ENCODE measurements at regions not wholly inside any gene's neighbourhood (a gene's known extent, or its start where the extent isn't known, plus 50 kb on each side); places are given as distances from the start of the nearest gene placed in this dataset.

DNA sequence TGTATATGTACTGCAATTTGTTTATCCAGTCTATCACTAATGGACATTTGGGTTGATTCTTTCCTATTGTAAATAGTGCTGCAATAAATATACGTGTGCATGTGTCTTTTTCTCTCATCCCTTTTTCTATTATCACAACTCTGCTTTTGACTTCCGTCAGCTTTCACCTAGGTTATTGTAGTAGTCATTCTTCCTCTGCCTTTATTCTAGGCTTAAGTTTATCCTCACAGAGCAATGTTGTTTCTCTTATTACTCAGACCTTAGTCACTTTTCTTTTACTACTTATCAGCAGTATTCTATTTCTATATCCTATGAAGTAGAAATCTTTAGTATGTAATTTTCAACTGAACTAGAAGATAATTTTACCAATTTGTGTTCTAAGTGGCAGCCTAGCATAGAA is 175.3 kb upstream of the SEMA3E start:
- Histone ChIP-seq H2BK120ac (replicated peaks; ENCODE audit: low read depth, low read length) (no peak overlapping the region), H2AK5ac (ENCODE audit: low read depth, low read length) (no peak overlapping the region), H3K56ac (replicated peaks; ENCODE audit: insufficient read length, low read depth, low read length) (no peak overlapping the region), H4K5ac (ENCODE audit: insufficient read length, low read depth, low read length) (no peak overlapping the region), H4K20me1 (replicated peaks in 1 of 2; ENCODE audit: control insufficient read depth in 1 of 2, insufficient read depth in 2 of 2, low read length in 2 of 2) (no peaks in the 10 kb centered on the region), H3K18ac (ENCODE audit: extremely low read depth, low read length) (no peak overlapping the region), H3K27me3 (replicated peaks in 1 of 4; ENCODE audit: control insufficient read depth in 3 of 4, extremely low read depth in 1 of 4, insufficient read depth in 3 of 4, low read length in 3 of 4) (no peaks in the 10 kb centered on the region), H3K4me2 (ENCODE audit: insufficient read depth in 1 of 2, low read depth in 2 of 2, low read length in 2 of 2) (no peak overlapping the region), H4K8ac (ENCODE audit: extremely low read depth, insufficient read depth, low read length) (no peak overlapping the region), H2BK20ac (ENCODE audit: low read length) (no peak overlapping the region), H2BK5ac (ENCODE audit: low read depth, low read length) (no peak overlapping the region), H4K91ac (replicated peaks; ENCODE audit: insufficient read length, low read length) (no peak overlapping the region), H3K9me3 (ENCODE audit: insufficient read depth in 2 of 2, low read depth in 1 of 2, low read length in 1 of 2) (no peaks in the 10 kb centered on the region), H3K79me2 (ENCODE audit: control insufficient read depth in 1 of 2, insufficient read depth in 2 of 2, low read length in 2 of 2) (no peaks in the 10 kb centered on the region), H3K23me2 (ENCODE audit: low read depth, low read length) (no peaks in the 10 kb centered on the region), H3K79me1 (ENCODE audit: low read depth, low read length) (no peaks in the 10 kb centered on the region), H3K9ac (replicated peaks in 1 of 4; ENCODE audit: extremely low read depth in 1 of 4, low read depth in 3 of 4, low read length in 3 of 4) (no peak overlapping the region), H3K4me1 (replicated peaks in 1 of 4; ENCODE audit: control insufficient read depth in 3 of 4, insufficient read depth in 4 of 4, low read length in 3 of 4) (no peaks in the 10 kb centered on the region), H2BK15ac (ENCODE audit: low read length) (no peak overlapping the region), H3K14ac (ENCODE audit: insufficient read length) (no peak overlapping the region), H3K4me3 (ENCODE audit: extremely low read depth in 1 of 4, insufficient read depth in 2 of 4, low read depth in 3 of 4, low read length in 4 of 4) (no peak overlapping the region), H2BK12ac (ENCODE audit: low read depth, low read length) (no peak overlapping the region), H2AFZ (ENCODE audit: low read length) (no peak overlapping the region), H3K27ac (ENCODE audit: low read depth, low read length) (no peak overlapping the region), H3K23ac (ENCODE audit: insufficient read length) (no peak overlapping the region), H3K36me3 (ENCODE audit: control insufficient read depth in 2 of 4, insufficient read depth in 4 of 4, low read length in 3 of 4) (no peaks in the 10 kb centered on the region), H3K4ac (replicated peaks; ENCODE audit: insufficient read length, low read depth, low read length) (no peak overlapping the region)
- FAIRE-seq = no peak
- ChIA-PET POLR2A (ENCODE audit: partially characterized antibody) (no interaction called here), CTCF (ENCODE audit: partially characterized antibody) (no interaction called here)
- no peak for DNase-seq (ENCODE audit: low read depth in 1 of 2, low spot score in 2 of 2)
- WGBS, 2 experiments (ENCODE audit: extremely low coverage in 1 of 2, insufficient coverage in 1 of 2, insufficient read length in 1 of 2, insufficient replicate concordance in 2 of 2, low coverage in 1 of 2, low lambda C conversion rate in 2 of 2, missing lambda C conversion rate in 1 of 2) = 88% methylated on average over 2 of the region's 2 CpGs; no CpG with 5 or more reads in 1 of the 2 experiments
- TF ChIP-seq KDM5A (IDR thresholded peaks at IDR 0.05; ENCODE audit: low read length) (no peak), KDM1A (IDR thresholded peaks at IDR 0.05; ENCODE audit: borderline replicate concordance, low read length) (no peak), BCL11A (IDR thresholded peaks at IDR 0.05; ENCODE audit: low read depth in 2 of 2, low read length in 2 of 2) (no peak), ZNF274 (IDR thresholded peaks at IDR 0.05; ENCODE audit: borderline replicate concordance, extremely low read depth, low read length) (no peak), SUZ12 (IDR thresholded peaks at IDR 0.05; ENCODE audit: low read length) (no peak), PHF8 (conservative IDR thresholded peaks at IDR 0.05; ENCODE audit: low read depth, low read length) (no peak), CBX5 (IDR thresholded peaks at IDR 0.05; ENCODE audit: low read depth, low read length) (no peak), NRF1 (IDR thresholded peaks at IDR 0.05; ENCODE audit: low read depth, low read length) (no peak), CHD2 (IDR thresholded peaks at IDR 0.05; ENCODE audit: low read length) (no peak), SAP30 (IDR thresholded peaks at IDR 0.05; ENCODE audit: insufficient read depth, insufficient replicate concordance, low read length) (no peak), EGR1 (IDR thresholded peaks at IDR 0.05; ENCODE audit: borderline replicate concordance, low read depth, low read length) (no peak)

All from H1 (cell line).